Tibial nerve (tissue), 4 donors: ENCODE measurements at regions not wholly inside any gene's neighbourhood (a gene's known extent, or its start where the extent isn't known, plus 50 kb on each side); places are given as distances from the start of the nearest gene placed in this dataset.

Experiments used
- DNase-seq, 2 donors: peaks; one replicate each; pipeline ENCODE4 v3.0.0-alpha.2; 2019; ENCODE audit warnings: low spot score in 2 of 2
- H3K27ac ChIP-seq, 4 donors: fragments of 200-600 bp; sonication (generic) in 3 of 4; one replicate each; pipeline ENCODE4 v1.5.1; 2017 to 2019; ENCODE audit warnings: mild to moderate bottlenecking in 1 of 4
- H3K27me3 ChIP-seq, 2 donors: fragments of 200-600 bp; sonication (generic) in 1 of 2; one replicate each; pipeline versions ENCODE4 v1.5.1 to v1.6.0; 2017 to 2019
- H3K36me3 ChIP-seq, 3 donors: fragments of 200-600 bp; sonication (generic); one replicate each; pipeline ENCODE4 v1.5.1; 2018 to 2019
- H3K4me1 ChIP-seq, 4 donors: fragments of 200-600 bp; sonication (generic) in 3 of 4; one replicate each; pipeline ENCODE4 v1.5.1; 2017 to 2019
- H3K4me3 ChIP-seq, 4 donors: fragments of 200-600 bp; sonication (generic) in 3 of 4; one replicate each; pipeline ENCODE4 v1.5.1; 2017 to 2019; ENCODE audit warnings: mild to moderate bottlenecking in 1 of 4, moderate library complexity in 1 of 4
- H3K9me3 ChIP-seq, 4 donors: fragments of 200-600 bp; sonication (generic) in 3 of 4; one replicate each; pipeline ENCODE4 v1.5.1; 2017 to 2019
- CTCF ChIP-seq, 5 experiments: fragments of 200-600 bp in 3 of 5; fragments of 450-650 bp in 2 of 5; sonication (generic) in 3 of 5; IDR thresholded peaks; one replicate each; pipeline ENCODE4 v1.5.1; 2016 to 2019; ENCODE audit warnings: antibody characterized with exemption in 5 of 5, mild to moderate bottlenecking in 3 of 5, moderate library complexity in 2 of 5
- EP300 ChIP-seq, 2 donors: sonication (generic); formaldehyde crosslinking; IDR thresholded peaks; one replicate each; pipeline ENCODE4 v1.6.1; 2017; ENCODE audit warnings: antibody characterized with exemption in 2 of 2, mild to moderate bottlenecking in 1 of 2
- POLR2A ChIP-seq, 2 donors: fragments of 450-650 bp; IDR thresholded peaks; one replicate each; pipeline ENCODE4 v1.6.1; 2017; ENCODE audit warnings: antibody characterized with exemption in 2 of 2, mild to moderate bottlenecking in 2 of 2, moderate library complexity in 2 of 2
- WGBS, 2 donors: methylation state at CpG; one replicate each; pipeline ENCODE4 v1.1.5; 2018; 5-methylcytosine and 5-hydroxymethylcytosine counted together

- TF ChIP-seq CTCF (IDR thresholded peaks at IDR 0.05) (no peak), EP300 (IDR thresholded peaks at IDR 0.05) (no peak), POLR2A (IDR thresholded peaks at IDR 0.05) (no peak)
Observed at GRCh38 chr20:60313614-60314013, 355.4 kb downstream of the CDH26 start.

GRCh38 chr20:60314727-60315126 is 356.5 kb downstream of the CDH26 start:
- whole genome bisulfite sequencing, 2 donors = 90 to 96% methylated on average over 3 of the region's 3 CpGs
- no peaks in the 10 kb centered on the region for H3K27me3 ChIP-seq
- no peak overlapping the region for H3K27ac ChIP-seq
- DNase-seq = no peak
- no peaks in the 10 kb centered on the region for H3K4me1 ChIP-seq
- TF ChIP-seq EP300 (IDR thresholded peaks at IDR 0.05) (no peak), CTCF (IDR thresholded peaks at IDR 0.05) (no peak), POLR2A (IDR thresholded peaks at IDR 0.05) (no peak)
- H3K4me3 ChIP-seq = no peak overlapping the region
- H3K36me3 ChIP-seq = no peaks in the 10 kb centered on the region
- no peaks in the 10 kb centered on the region for H3K9me3 ChIP-seq

More at GRCh38 chr20:60313614-60314013, 355.4 kb downstream of the CDH26 start:
- DNase-seq = no peak
- Histone ChIP-seq H3K9me3 (no peaks in the 10 kb centered on the region), H3K27ac (no peak overlapping the region), H3K4me1 (no peaks in the 10 kb centered on the region), H3K36me3 (no peaks in the 10 kb centered on the region), H3K27me3 (no peaks in the 10 kb centered on the region), H3K4me3 (no peak overlapping the region)
- WGBS, 2 donors = 81 to 84% methylated on average over 5 of the region's 5 CpGs

GRCh38 chr20:60316476-60317158 is 358.4 kb downstream of the CDH26 start:
- no peak for DNase-seq
- H3K27me3 ChIP-seq = no peaks in the 10 kb centered on the region
- H3K4me1 ChIP-seq = no peaks in the 10 kb centered on the region
- 65 to 81% methylated on average over 7 of the region's 7 CpGs for WGBS, 2 donors
- no peak overlapping the region for H3K4me3 ChIP-seq
- TF ChIP-seq CTCF (IDR thresholded peaks at IDR 0.05) = no peak
- no peak for TF ChIP-seq POLR2A (IDR thresholded peaks at IDR 0.05)
- TF ChIP-seq EP300 (IDR thresholded peaks at IDR 0.05) = no peak
- no peak overlapping the region for H3K27ac ChIP-seq
- H3K36me3 ChIP-seq = no peaks in the 10 kb centered on the region
- H3K9me3 ChIP-seq = no peaks in the 10 kb centered on the region

GRCh38 chr20:60317401-60317800 is 359.2 kb downstream of the CDH26 start:
- 73 to 90% methylated on average over 3 of the region's 3 CpGs for WGBS, 2 donors
- Histone ChIP-seq H3K4me1 (no peaks in the 10 kb centered on the region), H3K36me3 (no peaks in the 10 kb centered on the region), H3K9me3 (no peaks in the 10 kb centered on the region), H3K27ac (no peak overlapping the region), H3K27me3 (no peaks in the 10 kb centered on the region), H3K4me3 (no peak overlapping the region)
- no peak for DNase-seq
- TF ChIP-seq CTCF (IDR thresholded peaks at IDR 0.05) (no peak), EP300 (IDR thresholded peaks at IDR 0.05) (no peak), POLR2A (IDR thresholded peaks at IDR 0.05) (no peak)

- H3K4me3 ChIP-seq = no peak overlapping the region
- H3K27me3 ChIP-seq = no peaks in the 10 kb centered on the region
- H3K27ac ChIP-seq = no peak overlapping the region
- H3K4me1 ChIP-seq = no peaks in the 10 kb centered on the region
- no peaks in the 10 kb centered on the region for H3K9me3 ChIP-seq
- 87 to 90% methylated on average over 3 of the region's 3 CpGs for WGBS, 2 donors
- no peak for DNase-seq
- H3K36me3 ChIP-seq = no peaks in the 10 kb centered on the region
- TF ChIP-seq EP300 (IDR thresholded peaks at IDR 0.05) (no peak), POLR2A (IDR thresholded peaks at IDR 0.05) (no peak), CTCF (IDR thresholded peaks at IDR 0.05) (no peak)
Observed at GRCh38 chr20:60321601-60322000, 363.4 kb downstream of the CDH26 start.
